ENCODE measurements at regions not wholly inside any gene's neighbourhood (a gene's known extent, or its start where the extent isn't known, plus 50 kb on each side); places are given as distances from the start of the nearest gene placed in this dataset.

DNA sequence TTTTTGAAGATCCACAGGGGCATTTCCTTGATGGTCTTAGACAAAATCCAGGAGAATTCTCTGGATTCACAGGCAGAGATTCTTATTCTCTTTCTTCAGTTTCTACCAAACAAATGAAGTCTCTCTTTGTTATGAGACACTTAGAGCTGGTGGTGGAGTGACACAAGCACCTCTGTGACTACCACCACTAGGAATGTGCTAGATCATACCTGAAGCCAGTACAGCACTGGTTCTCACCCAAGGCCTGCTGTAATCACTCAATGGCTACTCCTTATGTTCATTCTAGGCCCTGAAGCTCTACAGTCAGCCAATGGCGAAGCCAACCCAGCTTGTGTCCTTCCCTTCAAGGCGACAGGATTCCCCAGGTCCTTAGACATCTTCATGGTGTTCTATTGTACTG is 482.3 kb downstream of the TRAM1L1 start:
- 44 to 46% methylated on average over 2 of the region's 2 CpGs for WGBS, 2 donors
- intact Hi-C loops (cut with DNase I; ENCODE audit: low total_unique reads): no loop called here

DNA sequence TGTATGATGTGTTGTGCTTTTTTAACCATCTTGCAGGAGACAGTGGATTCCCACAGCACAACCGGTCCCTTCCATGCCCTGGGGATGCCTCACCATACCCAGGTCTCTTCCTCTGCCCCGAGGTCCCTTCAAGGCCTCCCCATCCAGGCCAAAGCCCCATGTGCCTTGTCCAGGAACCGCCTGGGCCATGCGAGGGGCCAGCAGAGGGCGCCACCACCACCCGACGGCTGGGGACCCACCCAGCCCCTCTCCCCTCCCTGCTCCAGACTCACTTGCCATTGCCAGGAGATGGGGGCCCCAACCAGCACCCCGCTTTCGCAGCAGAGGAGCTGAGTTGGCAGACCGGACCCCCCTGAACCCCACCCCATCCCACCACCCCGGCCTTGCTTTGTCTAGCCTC is 485.5 kb downstream of the TRAM1L1 start:
- no peak for DNase-seq (ENCODE audit: low spot score in 2 of 2)
- no peak overlapping the region for H3K4me3 ChIP-seq (ENCODE audit: low read depth, poor library complexity, severe bottlenecking)
- 85 to 95% methylated on average over 11 of the region's 11 CpGs for WGBS, 2 donors

More for the DNA sequence above, 482.3 kb downstream of the TRAM1L1 start:
- H3K4me3 ChIP-seq (ENCODE audit: low read depth, poor library complexity, severe bottlenecking): no peak overlapping the region
- no peak for DNase-seq (ENCODE audit: low spot score in 2 of 2)
- TF ChIP-seq, protein P1, sequence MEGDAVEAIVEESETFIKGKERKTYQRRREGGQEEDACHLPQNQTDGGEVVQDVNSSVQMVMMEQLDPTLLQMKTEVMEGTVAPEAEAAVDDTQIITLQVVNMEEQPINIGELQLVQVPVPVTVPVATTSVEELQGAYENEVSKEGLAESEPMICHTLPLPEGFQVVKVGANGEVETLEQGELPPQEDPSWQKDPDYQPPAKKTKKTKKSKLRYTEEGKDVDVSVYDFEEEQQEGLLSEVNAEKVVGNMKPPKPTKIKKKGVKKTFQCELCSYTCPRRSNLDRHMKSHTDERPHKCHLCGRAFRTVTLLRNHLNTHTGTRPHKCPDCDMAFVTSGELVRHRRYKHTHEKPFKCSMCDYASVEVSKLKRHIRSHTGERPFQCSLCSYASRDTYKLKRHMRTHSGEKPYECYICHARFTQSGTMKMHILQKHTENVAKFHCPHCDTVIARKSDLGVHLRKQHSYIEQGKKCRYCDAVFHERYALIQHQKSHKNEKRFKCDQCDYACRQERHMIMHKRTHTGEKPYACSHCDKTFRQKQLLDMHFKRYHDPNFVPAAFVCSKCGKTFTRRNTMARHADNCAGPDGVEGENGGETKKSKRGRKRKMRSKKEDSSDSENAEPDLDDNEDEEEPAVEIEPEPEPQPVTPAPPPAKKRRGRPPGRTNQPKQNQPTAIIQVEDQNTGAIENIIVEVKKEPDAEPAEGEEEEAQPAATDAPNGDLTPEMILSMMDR (IDR thresholded peaks at IDR 0.05): no peak
- no peak for TF ChIP-seq POLR2A (IDR thresholded peaks at IDR 0.05)

DNA sequence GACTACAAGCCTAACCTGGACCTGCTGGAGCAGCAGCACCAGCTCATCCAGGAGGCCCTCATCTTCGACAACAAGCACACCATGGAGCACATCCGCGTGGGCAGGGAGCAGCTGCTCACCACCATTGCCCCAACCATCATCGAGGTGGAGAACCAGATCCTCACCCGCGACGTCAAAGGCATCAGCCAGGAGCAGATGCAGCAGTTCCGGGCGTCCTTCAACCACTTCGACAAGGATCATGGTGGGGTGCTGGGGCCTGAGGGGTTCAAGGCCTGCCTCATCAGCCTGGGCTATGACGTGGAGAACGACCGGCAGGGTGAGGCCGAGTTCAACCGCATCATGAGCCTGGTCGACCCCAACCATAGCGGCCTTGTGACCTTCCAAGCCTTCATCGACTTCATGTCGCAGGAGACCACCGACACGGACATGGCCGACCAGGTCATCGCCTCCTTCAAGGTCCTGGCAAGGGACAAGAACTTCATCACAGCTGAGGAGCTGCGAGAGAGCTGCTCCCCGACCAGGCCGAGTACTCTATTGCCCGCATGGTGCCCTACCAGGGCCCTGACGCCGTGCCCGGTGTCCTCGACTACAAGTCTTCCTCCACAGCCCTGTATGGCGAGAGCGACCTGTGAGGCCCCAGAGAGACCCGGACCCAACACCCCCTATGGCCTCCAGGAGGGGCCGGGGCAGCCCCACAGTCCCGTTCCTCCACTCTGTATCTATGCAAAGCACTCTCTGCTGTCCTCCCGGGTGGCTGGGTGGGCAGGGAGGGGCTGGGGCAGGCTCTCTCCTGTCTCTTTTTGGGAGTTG is 486.2 kb downstream of the TRAM1L1 start:
- TF ChIP-seq, protein P1 (IDR thresholded peaks at IDR 0.05): no peak
- TF ChIP-seq POLR2A (IDR thresholded peaks at IDR 0.05): no peak
- intact Hi-C loops (cut with DNase I; ENCODE audit: low total_unique reads): no loop called here
- H3K4me3 ChIP-seq (ENCODE audit: low read depth, poor library complexity, severe bottlenecking): no peak overlapping the region
- no peak for DNase-seq (ENCODE audit: low spot score in 2 of 2)
- WGBS, 2 donors: 95 to 98% methylated on average over 35 to 37 of the region's 37 CpGs

More for the DNA sequence above, 485.5 kb downstream of the TRAM1L1 start:
- intact Hi-C loops (cut with DNase I; ENCODE audit: low total_unique reads): no loop called here
- TF ChIP-seq, protein P1 (IDR thresholded peaks at IDR 0.05): no peak
- TF ChIP-seq POLR2A (IDR thresholded peaks at IDR 0.05): no peak

DNA sequence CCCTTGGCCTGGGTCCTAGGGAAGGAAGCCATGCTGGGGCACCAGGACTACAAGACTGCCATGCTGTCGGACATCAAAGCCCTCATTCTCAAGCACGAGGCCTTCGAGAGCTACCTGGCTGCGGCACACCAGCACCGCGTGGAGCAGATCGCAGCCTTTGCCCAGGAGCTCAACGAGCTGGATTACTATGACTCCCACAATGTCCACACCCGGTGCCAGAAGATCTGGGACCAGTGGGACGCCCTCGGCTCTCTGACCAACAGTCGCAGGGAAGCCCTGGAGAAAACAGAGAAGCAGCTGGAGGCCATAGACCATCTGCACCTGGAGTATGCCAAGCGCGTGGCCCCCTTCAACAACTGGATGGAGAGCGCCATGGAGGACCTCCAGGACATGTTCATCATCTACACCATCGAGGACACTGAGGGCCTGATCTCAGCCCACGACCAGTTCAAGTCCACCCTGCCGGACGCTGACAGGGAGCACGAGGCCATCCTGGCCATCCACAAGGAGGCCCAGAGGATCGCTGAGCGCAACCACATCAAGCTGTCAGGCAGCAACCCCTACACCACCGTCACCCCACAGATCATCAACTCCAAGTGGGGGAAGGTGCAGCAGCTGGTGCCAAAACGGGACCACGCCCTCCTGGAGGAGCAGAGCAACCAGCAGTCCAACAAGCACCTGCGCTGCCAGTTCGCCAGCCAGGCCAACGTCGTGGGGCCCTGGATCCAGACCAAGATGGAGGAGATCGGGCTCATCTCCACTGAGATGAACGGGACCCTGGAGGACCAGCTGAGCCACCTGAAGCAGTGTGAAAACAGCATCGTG is 487.0 kb downstream of the TRAM1L1 start:
- H3K4me3 ChIP-seq (ENCODE audit: low read depth, poor library complexity, severe bottlenecking): no peak overlapping the region
- 93 to 96% methylated on average over 26 to 32 of the region's 32 CpGs for WGBS, 2 donors
- DNase-seq (ENCODE audit: low spot score in 2 of 2): no peak
- TF ChIP-seq, protein P1 (IDR thresholded peaks at IDR 0.05): no peak
- TF ChIP-seq POLR2A (IDR thresholded peaks at IDR 0.05): no peak
- intact Hi-C loops (cut with DNase I; ENCODE audit: low total_unique reads): no loop called here

DNA sequence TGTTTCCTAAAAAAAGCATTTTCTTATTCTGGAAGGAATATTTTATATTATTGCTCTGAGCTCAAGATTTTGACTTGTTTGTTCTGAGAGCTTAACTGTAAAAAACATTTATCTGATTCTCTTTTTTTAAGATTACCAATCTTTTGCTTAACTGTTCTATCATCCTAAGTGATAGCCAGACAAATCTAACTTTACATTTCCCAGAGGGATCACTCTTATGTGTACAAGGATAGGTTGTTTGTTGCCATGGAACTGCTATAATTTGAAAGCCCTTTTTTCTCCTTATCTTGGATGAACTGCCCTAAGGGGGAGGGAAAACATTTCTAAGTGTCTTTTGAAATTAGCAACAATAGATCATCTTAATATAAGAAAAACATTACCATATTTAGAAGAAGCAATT is 494.7 kb downstream of the TRAM1L1 start:
- TF ChIP-seq, protein P1 (IDR thresholded peaks at IDR 0.05): no peak
- TF ChIP-seq POLR2A (IDR thresholded peaks at IDR 0.05): no peak
- no peak for DNase-seq (ENCODE audit: low spot score in 2 of 2)

More for the DNA sequence above, 494.7 kb downstream of the TRAM1L1 start:
- intact Hi-C loops (cut with DNase I; ENCODE audit: low total_unique reads): no loop called here
- no peak overlapping the region for H3K4me3 ChIP-seq (ENCODE audit: low read depth, poor library complexity, severe bottlenecking)

All from lower leg skin (tissue), 4 donors.